H9 (cell line): ENCODE measurements at regions not wholly inside any gene's neighbourhood (a gene's known extent, or its start where the extent isn't known, plus 50 kb on each side); places are given as distances from the start of the nearest gene placed in this dataset.

Source experiments
- DNase-seq: peaks from one replicate; pipeline ENCODE4 v3.0.0-alpha.2; 2017
- H2AFZ ChIP-seq: one replicate; pipeline ENCODE4 v1.6.1; 2013; ENCODE audit warnings: mild to moderate bottlenecking, low read length, control low read depth, moderate library complexity
- H2AK5ac ChIP-seq: 2 replicates; pipeline ENCODE4 v1.6.1; 2013; ENCODE audit warnings: low read length, control low read depth, mixed read lengths; ENCODE audit not compliant: insufficient read length
- H2BK120ac ChIP-seq: one replicate; pipeline ENCODE4 v1.6.1; 2013; ENCODE audit warnings: low read depth, mild to moderate bottlenecking, low read length, control low read depth, inconsistent platforms; ENCODE audit not compliant: poor library complexity, severe bottlenecking
- H2BK12ac ChIP-seq: 2 replicates; pipeline ENCODE4 v1.6.1; 2013; ENCODE audit warnings: low read length, control low read depth, mixed read lengths, low read depth; ENCODE audit not compliant: insufficient read length
- H2BK15ac ChIP-seq: 2 replicates; pipeline ENCODE4 v1.6.1; 2013; ENCODE audit warnings: low read depth, low read length, control low read depth
- H2BK20ac ChIP-seq: one replicate; pipeline ENCODE4 v1.6.1; 2013; ENCODE audit warnings: low read depth, mild to moderate bottlenecking, low read length, control low read depth, inconsistent platforms; ENCODE audit not compliant: poor library complexity, severe bottlenecking
- H2BK5ac ChIP-seq: 2 replicates; pipeline ENCODE4 v1.6.1; 2013; ENCODE audit warnings: low read length, control low read depth, mixed read lengths; ENCODE audit not compliant: insufficient read length
- H3K14ac ChIP-seq: 2 replicates; pipeline ENCODE4 v1.6.1; 2013; ENCODE audit warnings: low read length, control low read depth; ENCODE audit not compliant: insufficient read depth
- H3K18ac ChIP-seq: 2 replicates; pipeline ENCODE4 v1.6.1; 2013; ENCODE audit warnings: low read depth, mild to moderate bottlenecking, mixed read lengths, low read length, control low read depth; ENCODE audit not compliant: insufficient read length
- H3K23ac ChIP-seq: 2 replicates; pipeline ENCODE4 v1.6.1; 2013; ENCODE audit warnings: low read length, control low read depth, mixed read lengths, low read depth; ENCODE audit not compliant: insufficient read length
- H3K23me2 ChIP-seq: 2 replicates; pipeline ENCODE4 v1.6.1; 2013; ENCODE audit warnings: low read depth, mild to moderate bottlenecking, mixed read lengths, low read length, control low read depth; ENCODE audit not compliant: insufficient read length, poor library complexity, severe bottlenecking
- H3K27ac ChIP-seq: 2 replicates; pipeline ENCODE4 v1.5.1; 2013; ENCODE audit warnings: low read length, control low read depth, mixed read lengths, low read depth; ENCODE audit not compliant: insufficient read length
- H3K27me3 ChIP-seq: 2 replicates; pipeline ENCODE4 v1.6.1; 2013; ENCODE audit warnings: low read length, control low read depth, inconsistent platforms; ENCODE audit not compliant: insufficient read depth
- H3K4ac ChIP-seq: 2 replicates; pipeline ENCODE4 v1.6.1; 2013; ENCODE audit warnings: low read depth, mild to moderate bottlenecking, control low read depth, inconsistent platforms, low read length, moderate library complexity
- H3K4me1 ChIP-seq: 2 replicates; pipeline ENCODE4 v1.6.1; 2013; ENCODE audit warnings: low read length, control low read depth, inconsistent platforms; ENCODE audit not compliant: insufficient read depth
- H3K4me2 ChIP-seq: 2 replicates; pipeline ENCODE4 v1.6.1; 2013; ENCODE audit warnings: low read length, control low read depth, mixed read lengths; ENCODE audit not compliant: insufficient read length, insufficient read depth
- H3K56ac ChIP-seq: 2 replicates; pipeline ENCODE4 v1.6.1; 2013; ENCODE audit warnings: low read depth, mild to moderate bottlenecking, mixed read lengths, low read length, control low read depth; ENCODE audit not compliant: insufficient read length
- H3K79me1 ChIP-seq: 2 replicates; pipeline ENCODE4 v1.6.1; 2013; ENCODE audit warnings: low read depth, mild to moderate bottlenecking, moderate library complexity, low read length, control low read depth, inconsistent platforms; ENCODE audit not compliant: insufficient read depth, poor library complexity, severe bottlenecking
- H3K79me2 ChIP-seq: 2 replicates; pipeline ENCODE4 v1.6.1; 2013; ENCODE audit warnings: low read length, control low read depth, inconsistent platforms; ENCODE audit not compliant: insufficient read depth
- H3K9ac ChIP-seq: 2 replicates; pipeline ENCODE4 v1.6.1; 2013; ENCODE audit warnings: low read length, control low read depth, mixed read lengths; ENCODE audit not compliant: insufficient read length; ENCODE audit errors: extremely low read depth
- H3K9me3 ChIP-seq: one replicate; pipeline ENCODE4 v1.6.1; 2013; ENCODE audit warnings: low read depth, low read length, inconsistent platforms; ENCODE audit not compliant: control insufficient read depth
- H3T11ph ChIP-seq: one replicate; pipeline ENCODE4 v1.6.1; 2013; ENCODE audit warnings: mild to moderate bottlenecking, low read length, control low read depth, inconsistent platforms
- H4K20me1 ChIP-seq: one replicate; pipeline ENCODE4 v1.6.1; 2013; ENCODE audit not compliant: control insufficient read depth, insufficient read length, insufficient read depth
- H4K5ac ChIP-seq: 2 replicates; pipeline ENCODE4 v1.6.1; 2013; ENCODE audit warnings: low read depth, mild to moderate bottlenecking, mixed read lengths, low read length, control low read depth; ENCODE audit not compliant: insufficient read length
- H4K8ac ChIP-seq: replicated peaks from 2 replicates; pipeline ENCODE4 v1.6.1; 2013; ENCODE audit warnings: low read length, control low read depth, mixed read lengths, low read depth; ENCODE audit not compliant: insufficient read length
- H4K91ac ChIP-seq: 2 replicates; pipeline ENCODE4 v1.6.1; 2013; ENCODE audit warnings: low read depth, mild to moderate bottlenecking, moderate library complexity, mixed read lengths, low read length, control low read depth; ENCODE audit not compliant: insufficient read length
- H3K27ac Mint-ChIP-seq, 3 experiments: 2 replicates in 2 of 3; 3 replicates in 1 of 3; pipeline ENCODE4 v1.8.0; 2020 to 2021; ENCODE audit warnings: mixed read lengths in 3 of 3, mild to moderate bottlenecking in 1 of 3, moderate library complexity in 1 of 3
- H3K27me3 Mint-ChIP-seq: 2 replicates; pipeline ENCODE4 v1.8.0; 2021; ENCODE audit warnings: low read depth, mild to moderate bottlenecking, moderate library complexity, mixed read lengths
- H3K36me3 Mint-ChIP-seq, 3 experiments: 2 replicates in 2 of 3; 3 replicates in 1 of 3; pipeline ENCODE4 v1.8.0; 2020 to 2021; ENCODE audit warnings: low read depth in 3 of 3, mixed read lengths in 3 of 3; ENCODE audit not compliant: insufficient read depth in 1 of 3
- H3K4me1 Mint-ChIP-seq, 2 experiments: 2 replicates each; pipeline ENCODE4 v1.8.0; 2020; ENCODE audit warnings: mixed read lengths in 2 of 2
- H3K4me3 Mint-ChIP-seq, 2 experiments: 2 replicates in 1 of 2; 3 replicates in 1 of 2; pipeline ENCODE4 v1.8.0; 2020 to 2021; ENCODE audit warnings: mild to moderate bottlenecking in 2 of 2, mixed read lengths in 2 of 2, moderate library complexity in 1 of 2
- H3K9me3 Mint-ChIP-seq, 2 experiments: 2 replicates in 1 of 2; 3 replicates in 1 of 2; pipeline ENCODE4 v1.8.0; 2020; ENCODE audit warnings: mild to moderate bottlenecking in 2 of 2, mixed read lengths in 2 of 2, moderate library complexity in 1 of 2
- WGBS: extraction: QIAGEN DNeasy Blood & Tissue Kit; methylation state at CpG from one replicate; pipeline ENCODE4 v1.1.7; 2013; ENCODE audit warnings: missing lambda C conversion rate, low lambda C conversion rate, mixed read lengths; ENCODE audit not compliant: insufficient read length; ENCODE audit errors: extremely low coverage; 5-methylcytosine and 5-hydroxymethylcytosine counted together
- TF ChIP-seq, protein P1 (sequence below): fragments of 200-600 bp; sonication (generic); conservative IDR thresholded peaks from 3 replicates; pipeline ENCODE4 v1.8.0; 2021; ENCODE audit warnings: antibody characterized with exemption, mild to moderate bottlenecking

DNA sequence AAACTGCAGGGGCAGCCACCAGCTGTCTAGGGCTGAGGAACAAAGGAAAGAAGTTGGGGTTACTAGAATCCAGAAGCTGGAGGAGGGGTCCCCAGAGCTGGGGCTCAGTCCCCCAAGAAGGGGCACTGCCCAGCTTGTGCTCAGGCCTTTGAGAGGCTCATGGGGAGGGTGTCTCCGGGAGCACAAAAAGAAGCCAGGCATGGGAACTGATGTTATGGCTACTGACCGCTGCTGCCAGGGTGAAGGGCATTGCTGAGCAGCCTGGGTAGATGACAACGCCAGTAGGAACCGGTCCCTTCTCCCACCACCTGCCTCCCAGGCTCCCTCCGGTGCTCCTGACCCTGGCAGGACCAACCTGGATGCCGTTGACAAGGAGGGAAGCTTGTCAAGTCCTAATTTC lies 762.5 kb upstream of the TPTE start:
- Histone ChIP-seq H4K20me1 (no peaks in the 10 kb centered on the region), H3K9me3 (peaks cover 98% of the 10 kb centered on the region), H3K4me2 (no peak overlapping the region), H3K23ac (no peak overlapping the region), H3K18ac (no peak overlapping the region), H3K23me2 (no peaks in the 10 kb centered on the region), H2BK12ac (no peak overlapping the region), H3K79me2 (no peaks in the 10 kb centered on the region), H3K27me3 (no peaks in the 10 kb centered on the region), H4K91ac (no peak overlapping the region), H3K27ac (no peak overlapping the region), H3K14ac (no peak overlapping the region), H2AFZ (no peak overlapping the region), H3K79me1 (no peaks in the 10 kb centered on the region), H3K4ac (no peak overlapping the region), H2BK5ac (no peak overlapping the region), H3K4me1 (no peaks in the 10 kb centered on the region), H3K56ac (no peak overlapping the region), H4K8ac (no peak overlapping the region), H2BK120ac (no peak overlapping the region), H2BK15ac (no peak overlapping the region), H2AK5ac (no peak overlapping the region), H4K5ac (no peak overlapping the region), H2BK20ac (no peak overlapping the region), H3K9ac (no peak overlapping the region), H3T11ph (no peak overlapping the region)
- no peaks in the 10 kb centered on the region for H3K27me3 Mint-ChIP-seq
- no peak overlapping the region for H3K27ac Mint-ChIP-seq
- DNase-seq, result no peak
- peaks cover 0 to 9% (median 5%) of the 10 kb centered on the region in 3 experiments; a peak in 5 of 7 replicates for H3K36me3 Mint-ChIP-seq
- no peaks in the 10 kb centered on the region; a peak in 2 of 5 replicates for H3K9me3 Mint-ChIP-seq
- no peak overlapping the region for H3K4me3 Mint-ChIP-seq
- no CpG with 5 or more reads among the region's 6 CpGs for WGBS
- TF ChIP-seq, protein P1, sequence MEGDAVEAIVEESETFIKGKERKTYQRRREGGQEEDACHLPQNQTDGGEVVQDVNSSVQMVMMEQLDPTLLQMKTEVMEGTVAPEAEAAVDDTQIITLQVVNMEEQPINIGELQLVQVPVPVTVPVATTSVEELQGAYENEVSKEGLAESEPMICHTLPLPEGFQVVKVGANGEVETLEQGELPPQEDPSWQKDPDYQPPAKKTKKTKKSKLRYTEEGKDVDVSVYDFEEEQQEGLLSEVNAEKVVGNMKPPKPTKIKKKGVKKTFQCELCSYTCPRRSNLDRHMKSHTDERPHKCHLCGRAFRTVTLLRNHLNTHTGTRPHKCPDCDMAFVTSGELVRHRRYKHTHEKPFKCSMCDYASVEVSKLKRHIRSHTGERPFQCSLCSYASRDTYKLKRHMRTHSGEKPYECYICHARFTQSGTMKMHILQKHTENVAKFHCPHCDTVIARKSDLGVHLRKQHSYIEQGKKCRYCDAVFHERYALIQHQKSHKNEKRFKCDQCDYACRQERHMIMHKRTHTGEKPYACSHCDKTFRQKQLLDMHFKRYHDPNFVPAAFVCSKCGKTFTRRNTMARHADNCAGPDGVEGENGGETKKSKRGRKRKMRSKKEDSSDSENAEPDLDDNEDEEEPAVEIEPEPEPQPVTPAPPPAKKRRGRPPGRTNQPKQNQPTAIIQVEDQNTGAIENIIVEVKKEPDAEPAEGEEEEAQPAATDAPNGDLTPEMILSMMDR, result no peak
- H3K4me1 Mint-ChIP-seq, result no peaks in the 10 kb centered on the region
